ENCODE measurements at regions not wholly inside any gene's neighbourhood (a gene's known extent, or its start where the extent isn't known, plus 50 kb on each side); places are given as distances from the start of the nearest gene placed in this dataset.

GRCh38 chr3:177354466-177354865, 157.2 kb upstream of the TBL1XR1 start:
- POLR2A ChIA-PET, result no interaction called here
- dilution Hi-C loops (cut with MboI; ENCODE audit: extremely low pct_ligation_motif_present, low sequenced_read_pairs), result no loop called here

More at GRCh38 chr3:177354466-177354865, 157.2 kb upstream of the TBL1XR1 start:
- Histone ChIP-seq H3K4me2 (ENCODE audit: insufficient read depth, low read length) (no peak overlapping the region), H3K9ac (replicated peaks; ENCODE audit: extremely low read depth, insufficient read depth, low read length) (no peak overlapping the region), H3K4me3 (replicated peaks in 1 of 3; ENCODE audit: insufficient read depth in 1 of 3, low read depth in 1 of 3, low read length in 3 of 3) (no peak overlapping the region), H2AFZ (ENCODE audit: low read depth, low read length) (no peak overlapping the region), H3K36me3 (ENCODE audit: control insufficient read depth in 2 of 2, extremely low read depth in 1 of 2, insufficient read depth in 2 of 2, low read length in 2 of 2) (no peaks in the 10 kb centered on the region), H3K27me3 (ENCODE audit: control insufficient read depth in 2 of 2, insufficient read depth in 2 of 2, low read length in 2 of 2) (no peaks in the 10 kb centered on the region), H3K9me1 (replicated peaks; ENCODE audit: control insufficient read depth, extremely low read depth, insufficient read depth, low read length) (no peaks in the 10 kb centered on the region), H3K4me1 (ENCODE audit: control insufficient read depth, extremely low read depth, insufficient read depth, low read length) (peaks cover 43% of the 10 kb centered on the region), H3K27ac (ENCODE audit: insufficient read depth, low read depth, low read length) (no peak overlapping the region), H3K9me3 (replicated peaks; ENCODE audit: control insufficient read depth, insufficient read depth, low read length) (no peaks in the 10 kb centered on the region), H3K79me2 (ENCODE audit: control insufficient read depth, insufficient read depth, low read length) (no peaks in the 10 kb centered on the region), H4K20me1 (replicated peaks; ENCODE audit: control insufficient read depth, extremely low read depth, insufficient read depth, low read length) (no peaks in the 10 kb centered on the region)
- TF ChIP-seq POLR2AphosphoS5 (IDR thresholded peaks at IDR 0.05; ENCODE audit: insufficient read depth, low read depth, low read length) (no peak), JUN (IDR thresholded peaks at IDR 0.05; ENCODE audit: borderline replicate concordance, insufficient read depth, insufficient read length, low read depth) (no peak), EZH2 (IDR thresholded peaks at IDR 0.05; ENCODE audit: borderline replicate concordance, low read depth, low read length, severe bottlenecking) (no peak), CTCF (IDR thresholded peaks at IDR 0.05; ENCODE audit: extremely low read depth in 1 of 2, insufficient read depth in 1 of 2, low read depth in 1 of 2, low read length in 2 of 2) (no peak), FOS (IDR thresholded peaks at IDR 0.05; ENCODE audit: borderline replicate concordance, insufficient read depth, low read length) (no peak), MAX (IDR thresholded peaks at IDR 0.05; ENCODE audit: insufficient read depth, insufficient read length) (no peak), GATA2 (IDR thresholded peaks at IDR 0.05; ENCODE audit: insufficient read depth, insufficient read length, low read depth, low read length) (no peak), POLR2A (IDR thresholded peaks at IDR 0.05; ENCODE audit: low read depth, low read length) (no peak), MYC (IDR thresholded peaks at IDR 0.05; ENCODE audit: low read depth, low read length) (no peak)
- no TSS peak for BruUV-seq (replicated peaks)
- DNase-seq (ENCODE audit: low read depth, low spot score), result no peak
- intact Hi-C loops (cut with micrococcal nuclease), result loop anchor here (10.0 kb wide), 1 partner anchor 840 kb away; no protein-coding TSS in a partner anchor
- CTCF ChIA-PET, result no interaction called here
- FAIRE-seq, result no peak
